IMR-90 (cell line): ENCODE measurements at regions not wholly inside any gene's neighbourhood (a gene's known extent, or its start where the extent isn't known, plus 50 kb on each side); places are given as distances from the start of the nearest gene placed in this dataset.

Experiments used
- ATAC-seq: fragments of 200-7000 bp; cut with Tn5 transposase; 2 replicates; pipeline ENCODE4 v1.9.1; 2020; ENCODE audit warnings: low read depth, mild to moderate bottlenecking, moderate library complexity
- BruUV-seq: library from RNA; stranded (reverse); fragments of 400-500 nt; replicated peaks from 2 replicates; lab custom pipeline; 2021; lab: Mats Ljungman, UMichigan
- CTCF ChIA-PET: fragments of 300-600 bp; formaldehyde crosslinking; extraction: SDS; loops from one replicate; lab custom pipeline; 2021; ENCODE audit warnings: antibody characterized with exemption; lab: Yijun Ruan, JAX
- POLR2A ChIA-PET: fragments of 300-600 bp; sonication (Branson Sonifier 250); formaldehyde crosslinking; loops from one replicate; lab custom pipeline; 2022; ENCODE audit warnings: antibody characterized with exemption; ENCODE audit not compliant: unreplicated experiment; lab: Charles Lee
- DNase-seq: peaks from one replicate; pipeline ENCODE4 v3.0.0; 2013
- H2AFZ ChIP-seq: replicated peaks from 2 replicates; pipeline ENCODE3; 2013; ENCODE audit warnings: low read length, mild to moderate bottlenecking; ENCODE audit not compliant: poor library complexity
- H2AK5ac ChIP-seq: 2 replicates; pipeline ENCODE4 v1.6.1; 2013; ENCODE audit warnings: low read depth, low read length, inconsistent platforms
- H2AK9ac ChIP-seq: replicated peaks from 2 replicates; pipeline ENCODE3; 2013; ENCODE audit warnings: mild to moderate bottlenecking, low read depth, low read length, moderate library complexity; ENCODE audit not compliant: poor library complexity
- H2BK120ac ChIP-seq: 2 replicates; pipeline ENCODE4 v1.6.1; 2013; ENCODE audit warnings: low read depth, low read length, inconsistent platforms
- H2BK15ac ChIP-seq: 3 replicates; pipeline ENCODE4 v1.6.1; 2013; ENCODE audit warnings: low read depth, low read length, inconsistent platforms
- H2BK20ac ChIP-seq: 2 replicates; pipeline ENCODE4 v1.6.1; 2013; ENCODE audit warnings: low read depth, mild to moderate bottlenecking, inconsistent platforms, low read length, moderate library complexity
- H2BK5ac ChIP-seq: 2 replicates; pipeline ENCODE4 v1.6.1; 2013; ENCODE audit warnings: mild to moderate bottlenecking, low read depth, low read length, inconsistent platforms; ENCODE audit not compliant: poor library complexity, severe bottlenecking
- H3K14ac ChIP-seq: replicated peaks from 2 replicates; pipeline ENCODE4 v1.6.1; 2013; ENCODE audit warnings: low read depth, low read length, inconsistent platforms
- H3K18ac ChIP-seq: 2 replicates; pipeline ENCODE4 v1.6.1; 2013; ENCODE audit warnings: low read depth, low read length, control low read depth
- H3K23ac ChIP-seq: 2 replicates; pipeline ENCODE4 v1.6.1; 2013; ENCODE audit warnings: low read depth, low read length, inconsistent platforms
- H3K27ac ChIP-seq: 2 replicates; pipeline ENCODE4 v1.5.1; 2013; ENCODE audit warnings: mild to moderate bottlenecking, control low read depth, low read length; ENCODE audit not compliant: insufficient read depth
- H3K27me3 ChIP-seq: 2 replicates; pipeline ENCODE4 v1.6.1; 2013; ENCODE audit warnings: low read length; ENCODE audit not compliant: control insufficient read depth, insufficient read depth
- H3K36me3 ChIP-seq: 2 replicates; pipeline ENCODE4 v1.6.1; 2013; ENCODE audit warnings: low read length, mixed read lengths; ENCODE audit not compliant: control insufficient read depth, insufficient read depth
- H3K4ac ChIP-seq: 2 replicates; pipeline ENCODE4 v1.6.1; 2013; ENCODE audit warnings: low read depth, low read length, inconsistent platforms
- H3K4me1 ChIP-seq: 2 replicates; pipeline ENCODE4 v1.6.1; 2013; ENCODE audit warnings: low read length, mixed read lengths; ENCODE audit not compliant: control insufficient read depth, insufficient read depth
- H3K4me2 ChIP-seq: 2 replicates; pipeline ENCODE4 v1.6.1; 2013; ENCODE audit warnings: low read depth, mild to moderate bottlenecking, control low read depth, low read length, moderate library complexity
- H3K4me3 ChIP-seq: 2 replicates; pipeline ENCODE4 v1.5.1; 2013; ENCODE audit warnings: low read depth, mild to moderate bottlenecking, control low read depth, low read length, moderate library complexity; ENCODE audit not compliant: insufficient read depth
- H3K56ac ChIP-seq: 2 replicates; pipeline ENCODE4 v1.6.1; 2013; ENCODE audit warnings: low read length, inconsistent platforms; ENCODE audit not compliant: insufficient read depth; ENCODE audit errors: extremely low read depth
- H3K79me1 ChIP-seq, 2 experiments: 2 replicates each; pipeline ENCODE4 v1.6.1; 2013; ENCODE audit warnings: low read length in 2 of 2, inconsistent platforms in 1 of 2, low read depth in 1 of 2
- H3K9ac ChIP-seq: 2 replicates; pipeline ENCODE4 v1.6.1; 2013; ENCODE audit warnings: low read depth, low read length, control low read depth
- H3K9me1 ChIP-seq: 2 replicates; pipeline ENCODE4 v1.6.1; 2013; ENCODE audit warnings: low read length, inconsistent platforms; ENCODE audit not compliant: insufficient read depth
- H3K9me3 ChIP-seq: 2 replicates; pipeline ENCODE4 v1.6.1; 2013; ENCODE audit warnings: low read length; ENCODE audit not compliant: control insufficient read depth, insufficient read depth
- H4K20me1 ChIP-seq: 2 replicates; pipeline ENCODE4 v1.6.1; 2013; ENCODE audit warnings: low read length, inconsistent platforms; ENCODE audit not compliant: insufficient read depth
- H4K5ac ChIP-seq: 2 replicates; pipeline ENCODE4 v1.6.1; 2013; ENCODE audit warnings: mild to moderate bottlenecking, low read depth, low read length, control low read depth
- H4K8ac ChIP-seq, 2 experiments: 2 replicates each; pipeline ENCODE4 v1.6.1; 2013; ENCODE audit warnings: low read depth in 2 of 2, low read length in 2 of 2, control low read depth in 1 of 2, inconsistent platforms in 1 of 2
- H4K91ac ChIP-seq: 2 replicates; pipeline ENCODE4 v1.6.1; 2013; ENCODE audit warnings: low read depth, low read length, inconsistent platforms; ENCODE audit not compliant: insufficient read depth
- CEBPB ChIP-seq: IDR thresholded peaks from 2 replicates; pipeline ENCODE4 v1.6.1; 2012; ENCODE audit warnings: low read depth, low read length, improper control_type of control experiment
- FOS ChIP-seq: fragments of 150-350 bp; IDR thresholded peaks from 2 replicates; pipeline ENCODE4 v1.6.1; 2016; ENCODE audit warnings: low read depth, low read length
- MAFK ChIP-seq: IDR thresholded peaks from 2 replicates; pipeline ENCODE4 v1.6.1; 2012; ENCODE audit warnings: low read depth, low read length, improper control_type of control experiment
- MAZ ChIP-seq: IDR thresholded peaks from 2 replicates; pipeline ENCODE4 v1.6.1; 2012; ENCODE audit warnings: low read depth, mild to moderate bottlenecking, low read length, improper control_type of control experiment, moderate library complexity, borderline replicate concordance
- NFE2L2 ChIP-seq: fragments of 150-350 bp; IDR thresholded peaks from 2 replicates; pipeline ENCODE4 v1.6.1; 2016; ENCODE audit warnings: low read depth, mild to moderate bottlenecking, low read length
- RAD21 ChIP-seq: IDR thresholded peaks from 2 replicates; pipeline ENCODE4 v1.6.1; 2012; ENCODE audit warnings: low read length, improper control_type of control experiment
- RCOR1 ChIP-seq: IDR thresholded peaks from 2 replicates; pipeline ENCODE4 v1.6.1; 2012; ENCODE audit warnings: mild to moderate bottlenecking, low read length, improper control_type of control experiment; ENCODE audit not compliant: insufficient replicate concordance
- RFX5 ChIP-seq: IDR thresholded peaks from 2 replicates; pipeline ENCODE4 v1.8.0; 2012; ENCODE audit warnings: low read depth, mild to moderate bottlenecking, low read length, moderate library complexity
- SMC3 ChIP-seq: fragments of 150-350 bp; IDR thresholded peaks from 2 replicates; pipeline ENCODE4 v1.6.1; 2016; ENCODE audit warnings: low read depth, mild to moderate bottlenecking, antibody characterized with exemption, low read length, moderate library complexity
- WGBS, 2 experiments: methylation state at CpG; one replicate each; pipeline versions ENCODE4 v1.1.5 to v1.1.7; 2013; ENCODE audit warnings: missing lambda C conversion rate in 2 of 2; ENCODE audit not compliant: insufficient read length in 1 of 2; ENCODE audit errors: extremely low coverage in 2 of 2; 5-methylcytosine and 5-hydroxymethylcytosine counted together
- dilution Hi-C: fragments of 300-500 bp; cut with HindIII; formaldehyde crosslinking; loops from one replicate; pipeline ENCODE4 v1.14.3; 2018; ENCODE audit warnings: low sequenced_read_pairs; ENCODE audit not compliant: unreplicated experiment
- in situ Hi-C: fragments of 300-500 bp; cut with MboI; formaldehyde crosslinking; loops from 3 replicates; pipeline ENCODE4 v1.14.3; 2019; ENCODE audit warnings: low sequenced_read_pairs, inconsistent platforms, mixed read lengths
- intact Hi-C: fragments of 100-400 bp; cut with micrococcal nuclease; formaldehyde crosslinking; loops from 2 replicates; pipeline ENCODE4 v1.10.0; 2022
- TF ChIP-seq, protein P1 (sequence below): fragments of 150-350 bp; IDR thresholded peaks from 2 replicates; pipeline ENCODE4 v1.6.1; 2016; ENCODE audit warnings: low read depth, mild to moderate bottlenecking, low read length, moderate library complexity, borderline replicate concordance
- TF ChIP-seq, protein P2 (sequence below): conservative IDR thresholded peaks from 2 replicates; pipeline ENCODE4 v1.5.1; 2012; ENCODE audit warnings: mild to moderate bottlenecking, low read depth, low read length, improper control_type of control experiment
- TF ChIP-seq, protein P3 (sequence below): fragments of 150-350 bp; IDR thresholded peaks from 2 replicates; pipeline ENCODE4 v1.6.1; 2017; ENCODE audit warnings: mild to moderate bottlenecking, antibody characterized with exemption, low read length, low read depth

DNA sequence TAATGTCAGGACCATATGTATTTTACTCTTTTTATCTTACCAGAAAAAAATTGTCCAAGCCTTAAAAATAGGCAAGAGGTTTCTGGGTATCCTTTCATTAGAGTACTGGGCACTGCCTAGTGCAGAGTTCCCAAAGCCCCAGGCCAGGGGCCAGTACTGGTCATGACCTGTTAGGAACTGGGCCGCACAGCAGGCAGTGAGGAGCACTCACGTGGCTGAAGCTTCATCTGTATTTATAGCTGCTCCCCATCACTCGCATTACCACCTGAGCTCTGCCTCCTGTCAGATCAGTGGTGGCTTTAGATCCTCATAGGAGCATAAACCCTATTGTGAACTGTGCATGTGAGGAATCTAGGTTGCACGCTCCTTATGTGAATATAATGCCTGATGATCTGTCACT lies 632.9 kb downstream of the UTRN start:
- no peak overlapping the region for H3K56ac ChIP-seq
- H2AFZ ChIP-seq = no peak overlapping the region
- H3K79me1 ChIP-seq = no peaks in the 10 kb centered on the region
- no peak overlapping the region for H3K4me2 ChIP-seq
- CTCF ChIA-PET = no interaction called here
- no peaks in the 10 kb centered on the region; the same call in 1 of the 2 replicates for H3K9me1 ChIP-seq
- no peak for TF ChIP-seq NFE2L2
- TF ChIP-seq MAZ = no peak
- TF ChIP-seq RCOR1 = no peak
- no peak for TF ChIP-seq MAFK
- TF ChIP-seq, protein P1, sequence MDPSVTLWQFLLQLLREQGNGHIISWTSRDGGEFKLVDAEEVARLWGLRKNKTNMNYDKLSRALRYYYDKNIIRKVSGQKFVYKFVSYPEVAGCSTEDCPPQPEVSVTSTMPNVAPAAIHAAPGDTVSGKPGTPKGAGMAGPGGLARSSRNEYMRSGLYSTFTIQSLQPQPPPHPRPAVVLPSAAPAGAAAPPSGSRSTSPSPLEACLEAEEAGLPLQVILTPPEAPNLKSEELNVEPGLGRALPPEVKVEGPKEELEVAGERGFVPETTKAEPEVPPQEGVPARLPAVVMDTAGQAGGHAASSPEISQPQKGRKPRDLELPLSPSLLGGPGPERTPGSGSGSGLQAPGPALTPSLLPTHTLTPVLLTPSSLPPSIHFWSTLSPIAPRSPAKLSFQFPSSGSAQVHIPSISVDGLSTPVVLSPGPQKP = no peak
- TF ChIP-seq SMC3 = no peak
- TF ChIP-seq, protein P2, sequence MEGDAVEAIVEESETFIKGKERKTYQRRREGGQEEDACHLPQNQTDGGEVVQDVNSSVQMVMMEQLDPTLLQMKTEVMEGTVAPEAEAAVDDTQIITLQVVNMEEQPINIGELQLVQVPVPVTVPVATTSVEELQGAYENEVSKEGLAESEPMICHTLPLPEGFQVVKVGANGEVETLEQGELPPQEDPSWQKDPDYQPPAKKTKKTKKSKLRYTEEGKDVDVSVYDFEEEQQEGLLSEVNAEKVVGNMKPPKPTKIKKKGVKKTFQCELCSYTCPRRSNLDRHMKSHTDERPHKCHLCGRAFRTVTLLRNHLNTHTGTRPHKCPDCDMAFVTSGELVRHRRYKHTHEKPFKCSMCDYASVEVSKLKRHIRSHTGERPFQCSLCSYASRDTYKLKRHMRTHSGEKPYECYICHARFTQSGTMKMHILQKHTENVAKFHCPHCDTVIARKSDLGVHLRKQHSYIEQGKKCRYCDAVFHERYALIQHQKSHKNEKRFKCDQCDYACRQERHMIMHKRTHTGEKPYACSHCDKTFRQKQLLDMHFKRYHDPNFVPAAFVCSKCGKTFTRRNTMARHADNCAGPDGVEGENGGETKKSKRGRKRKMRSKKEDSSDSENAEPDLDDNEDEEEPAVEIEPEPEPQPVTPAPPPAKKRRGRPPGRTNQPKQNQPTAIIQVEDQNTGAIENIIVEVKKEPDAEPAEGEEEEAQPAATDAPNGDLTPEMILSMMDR = no peak
- no peak for TF ChIP-seq RAD21
- TF ChIP-seq FOS = no peak
- TF ChIP-seq, protein P3, sequence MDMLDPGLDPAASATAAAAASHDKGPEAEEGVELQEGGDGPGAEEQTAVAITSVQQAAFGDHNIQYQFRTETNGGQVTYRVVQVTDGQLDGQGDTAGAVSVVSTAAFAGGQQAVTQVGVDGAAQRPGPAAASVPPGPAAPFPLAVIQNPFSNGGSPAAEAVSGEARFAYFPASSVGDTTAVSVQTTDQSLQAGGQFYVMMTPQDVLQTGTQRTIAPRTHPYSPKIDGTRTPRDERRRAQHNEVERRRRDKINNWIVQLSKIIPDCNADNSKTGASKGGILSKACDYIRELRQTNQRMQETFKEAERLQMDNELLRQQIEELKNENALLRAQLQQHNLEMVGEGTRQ = no peak
- TF ChIP-seq CEBPB = no peak
- TF ChIP-seq RFX5 = no peak
- no peaks in the 10 kb centered on the region for H3K36me3 ChIP-seq
- no TSS peak for BruUV-seq
- H2BK120ac ChIP-seq = no peak overlapping the region
- no peak for ATAC-seq
- no peak for DNase-seq
- no peak overlapping the region for H3K9ac ChIP-seq
- no peak overlapping the region for H4K8ac ChIP-seq
- no peak overlapping the region for H3K27ac ChIP-seq
- H4K20me1 ChIP-seq = no peaks in the 10 kb centered on the region
- intact Hi-C loops (no loop called here), dilution Hi-C loops (no loop called here), in situ Hi-C loops (no loop called here)
- H3K27me3 ChIP-seq = no peaks in the 10 kb centered on the region
- no peak overlapping the region for H3K18ac ChIP-seq
- no peak overlapping the region for H3K4ac ChIP-seq
- no peak overlapping the region for H3K4me3 ChIP-seq
- POLR2A ChIA-PET = no interaction called here
- H2BK15ac ChIP-seq = no peak overlapping the region
- H3K4me1 ChIP-seq = no peaks in the 10 kb centered on the region
- H2AK5ac ChIP-seq = no peak overlapping the region
- H2AK9ac ChIP-seq = no peak overlapping the region
- no peaks in the 10 kb centered on the region for H3K9me3 ChIP-seq
- H4K91ac ChIP-seq = no peak overlapping the region
- H2BK5ac ChIP-seq = no peak overlapping the region
- no CpG with 5 or more reads among the region's 4 CpGs for WGBS, 2 experiments
- no peak overlapping the region for H4K5ac ChIP-seq
- H3K23ac ChIP-seq = no peak overlapping the region
- no peak overlapping the region for H2BK20ac ChIP-seq
- no peak overlapping the region for H3K14ac ChIP-seq
